BJ (cell line): ENCODE measurements at regions not wholly inside any gene's neighbourhood (a gene's known extent, or its start where the extent isn't known, plus 50 kb on each side); places are given as distances from the start of the nearest gene placed in this dataset.

Source experiments
- CTCF ChIA-PET: fragments of 350-600 bp; formaldehyde crosslinking; extraction: SDS; loops from one replicate; lab custom pipeline; 2021; ENCODE audit warnings: antibody characterized with exemption, inconsistent platforms; lab: Yijun Ruan, JAX
- POLR2A ChIA-PET: fragments of 300-600 bp; sonication (Branson Sonifier 250); formaldehyde crosslinking; extraction: SDS; loops from one replicate; lab custom pipeline; 2021; ENCODE audit warnings: antibody characterized with exemption; lab: Charles Lee
- DNase-seq: peaks from one replicate; pipeline ENCODE4 v3.0.0-alpha.2; 2011; ENCODE audit warnings: low read depth
- H3K27me3 ChIP-seq: 2 replicates; pipeline ENCODE4 v1.6.0; 2011; ENCODE audit warnings: low read length; ENCODE audit not compliant: control insufficient read depth, insufficient read depth
- H3K36me3 ChIP-seq: 2 replicates; pipeline ENCODE4 v1.5.1; 2011; ENCODE audit warnings: low read length; ENCODE audit not compliant: control insufficient read depth, insufficient read depth
- H3K4me3 ChIP-seq: 2 replicates; pipeline ENCODE4 v1.5.1; 2011; ENCODE audit warnings: low read depth, mild to moderate bottlenecking, control low read depth, low read length
- CTCF ChIP-seq: IDR thresholded peaks from 2 replicates; pipeline ENCODE4 v1.5.1; 2011; ENCODE audit warnings: low read depth, mild to moderate bottlenecking, control low read depth, inconsistent platforms, low read length, moderate library complexity; ENCODE audit not compliant: insufficient read depth

DNA sequence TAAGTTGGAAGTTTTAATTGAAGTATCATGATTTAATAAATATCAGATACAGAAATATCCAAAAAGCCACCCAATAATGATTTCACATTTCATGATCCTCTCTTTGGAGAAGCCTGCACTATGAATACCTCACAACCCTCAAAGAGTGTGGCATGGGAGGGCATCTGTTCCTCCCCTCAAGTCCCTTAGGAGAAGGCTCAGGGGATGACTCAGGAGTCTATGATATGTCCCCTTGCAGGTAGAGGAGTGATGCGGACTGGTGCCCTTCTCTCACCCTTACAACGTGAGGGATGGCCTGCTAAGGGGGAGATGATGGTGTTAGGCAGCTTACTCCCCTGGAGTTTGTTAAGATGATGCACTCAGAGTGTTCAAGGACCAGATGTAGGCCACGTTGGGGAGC lies 303.3 kb upstream of the DUSP10 start:
- ChIA-PET CTCF (interaction anchor here (1.4 kb wide), 1 partner anchor 19 kb away, joined by 4 read pairs; no protein-coding TSS in a partner anchor), POLR2A (no interaction called here)
- no peak for DNase-seq

DNA sequence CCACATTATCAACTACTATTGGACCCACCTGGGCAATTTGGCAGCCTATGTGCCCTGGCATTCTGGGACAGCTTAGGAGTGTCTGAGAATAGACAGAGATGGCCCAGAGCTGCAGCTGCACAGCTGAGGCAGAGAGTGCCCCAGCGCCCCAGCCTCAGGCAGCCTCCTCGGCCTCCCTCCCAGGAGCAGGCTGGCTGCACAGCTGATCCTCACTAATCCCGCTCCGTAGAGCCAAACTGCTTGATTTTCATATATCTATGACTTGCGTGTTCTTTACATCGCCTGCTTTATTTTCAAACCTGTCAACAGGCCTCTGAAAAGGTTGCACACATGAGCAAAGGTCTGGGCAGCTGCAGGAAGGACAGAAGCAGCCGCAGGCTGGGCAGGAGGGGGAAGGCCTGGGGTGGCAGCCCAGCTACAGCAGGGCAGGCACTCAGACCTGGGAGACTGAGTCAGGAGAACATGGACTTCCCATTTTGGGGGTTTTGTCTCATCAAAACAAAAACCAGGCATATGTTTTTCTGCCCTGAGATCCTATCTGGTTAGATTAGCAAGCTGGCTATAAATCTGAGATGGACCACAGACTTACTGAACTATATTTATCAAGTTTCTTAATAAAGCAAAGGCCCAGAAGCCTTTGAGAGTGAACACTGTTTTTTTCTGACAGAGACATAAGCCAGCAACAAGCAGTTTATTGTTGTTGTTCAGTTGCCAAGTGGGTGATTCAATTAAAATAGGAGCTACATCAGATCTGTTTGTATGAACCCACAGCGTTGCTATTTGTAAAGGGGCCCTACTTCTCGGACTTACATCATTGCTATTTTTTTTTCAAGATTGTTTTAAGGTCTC lies 301.8 kb upstream of the DUSP10 start:
- H3K36me3 ChIP-seq: no peaks in the 10 kb centered on the region
- DNase-seq: peak; percentile 83
- H3K4me3 ChIP-seq: no peak overlapping the region
- no peak for TF ChIP-seq CTCF
- CTCF ChIA-PET: interaction anchor here (0.9 to 1.8 kb wide), 2 partner anchors 16 to 565 kb away, joined by 4 to 5 read pairs; no protein-coding TSS in a partner anchor
- POLR2A ChIA-PET: interaction anchor here (0.6 kb wide), 1 partner anchor 214 kb away, joined by 5 read pairs; no protein-coding TSS in a partner anchor
- H3K27me3 ChIP-seq: no peaks in the 10 kb centered on the region

More for the DNA sequence above, 303.3 kb upstream of the DUSP10 start:
- no peaks in the 10 kb centered on the region for H3K36me3 ChIP-seq
- no peaks in the 10 kb centered on the region for H3K27me3 ChIP-seq
- no peak for TF ChIP-seq CTCF
- H3K4me3 ChIP-seq: no peak overlapping the region

DNA sequence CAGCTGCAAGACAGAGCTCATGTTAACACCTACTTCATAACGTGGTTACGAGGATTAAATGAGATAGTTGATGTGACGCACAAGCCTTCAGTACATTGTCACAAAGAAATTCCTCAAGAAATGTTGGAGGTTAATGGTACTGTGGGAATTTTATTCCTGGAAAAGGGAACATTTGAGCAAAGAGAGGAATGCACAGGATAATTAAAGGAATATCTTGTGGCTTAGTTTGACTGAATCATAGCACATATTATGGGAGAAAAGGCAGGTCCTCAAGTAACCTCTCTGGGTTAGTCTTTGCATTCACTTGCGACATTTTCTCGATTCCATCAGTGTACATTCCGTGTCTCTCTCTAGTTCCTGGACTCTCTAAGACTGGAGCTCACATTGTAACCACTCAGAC lies 300.2 kb upstream of the DUSP10 start:
- no peak for TF ChIP-seq CTCF
- H3K4me3 ChIP-seq: no peak overlapping the region
- H3K27me3 ChIP-seq: no peaks in the 10 kb centered on the region
- ChIA-PET POLR2A (no interaction called here), CTCF (interaction anchor here (0.8 to 1.1 kb wide), 3 partner anchors 11 to 215 kb away, joined by 3 read pairs; no protein-coding TSS in a partner anchor)
- peak; percentile 52 for DNase-seq
- H3K36me3 ChIP-seq: no peaks in the 10 kb centered on the region

GRCh38 chr1:222040955-222041354 lies 299.1 kb upstream of the DUSP10 start:
- Histone ChIP-seq H3K27me3 (no peaks in the 10 kb centered on the region), H3K36me3 (no peaks in the 10 kb centered on the region), H3K4me3 (no peak overlapping the region)
- TF ChIP-seq CTCF: no peak
- ChIA-PET POLR2A (no interaction called here), CTCF (interaction anchor here (1.4 kb wide), 1 partner anchor 84 kb away, joined by 3 read pairs; no protein-coding TSS in a partner anchor)
- DNase-seq: no peak

DNA sequence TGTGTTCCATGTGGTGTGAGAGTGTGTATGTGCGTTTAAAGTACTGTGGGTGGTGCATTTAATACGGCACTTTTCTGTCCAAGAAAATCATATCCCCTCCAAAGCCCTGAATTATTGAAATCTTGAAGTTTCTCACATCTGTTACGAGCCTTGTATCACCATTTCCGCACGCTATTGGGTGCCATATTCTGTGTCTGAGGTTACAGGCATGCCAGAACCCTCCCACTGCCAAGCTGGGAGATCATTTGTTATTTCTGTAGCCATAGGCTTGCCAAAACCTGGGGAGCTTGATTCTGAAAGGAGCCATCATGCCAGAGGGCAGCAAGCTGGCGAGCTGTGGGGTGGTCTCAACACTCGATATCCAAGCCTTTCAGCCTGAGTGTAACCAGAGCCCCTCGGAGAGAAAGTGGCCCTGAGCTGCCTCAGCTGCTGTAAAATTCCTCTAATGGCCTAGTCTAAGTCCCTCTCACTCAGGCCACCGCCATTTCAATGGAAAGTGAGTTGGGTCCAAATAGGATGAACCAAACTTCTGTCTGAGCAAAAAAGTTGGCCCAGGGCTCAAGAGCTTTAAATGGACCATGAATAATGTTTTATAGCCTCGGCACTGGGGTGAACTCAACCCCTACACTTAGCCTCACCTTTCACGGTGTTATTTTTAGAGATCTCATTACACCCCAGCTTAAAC lies 298.4 kb upstream of the DUSP10 start:
- POLR2A ChIA-PET: no interaction called here
- CTCF ChIA-PET: interaction anchor here (1.4 kb wide), 1 partner anchor 85 kb away, joined by 3 read pairs; no protein-coding TSS in a partner anchor
- no peak overlapping the region for H3K4me3 ChIP-seq
- H3K36me3 ChIP-seq: no peaks in the 10 kb centered on the region
- H3K27me3 ChIP-seq: no peaks in the 10 kb centered on the region
- no peak for DNase-seq
- TF ChIP-seq CTCF: no peak
